SH-SY5Y (cell line): ENCODE measurements at regions not wholly inside any gene's neighbourhood (a gene's known extent, or its start where the extent isn't known, plus 50 kb on each side); places are given as distances from the start of the nearest gene placed in this dataset.

Experiments used
- GATA2 ChIP-seq: IDR thresholded peaks from 2 replicates; pipeline ENCODE4 v1.6.1; 2011; ENCODE audit warnings: mild to moderate bottlenecking, low read depth, low read length
- GATA3 ChIP-seq: IDR thresholded peaks from 2 replicates; pipeline ENCODE4 v1.6.1; 2011; ENCODE audit warnings: low read depth, mild to moderate bottlenecking, low read length, moderate library complexity

GRCh38 chr11:13215149-13215548, 62.4 kb upstream of the BMAL1 start:
- TF ChIP-seq GATA2 (no peak), GATA3 (no peak)
